Activated CD4-positive, alpha-beta memory T cell treated with anti-CD3 and anti-CD28 coated beads, Interleukin-2, amount 10 ng/mL, durations not matched to agents 7 days and 5 days (primary cell): ENCODE measurements at regions not wholly inside any gene's neighbourhood (a gene's known extent, or its start where the extent isn't known, plus 50 kb on each side); places are given as distances from the start of the nearest gene placed in this dataset.

Source experiments
- CTCF ChIA-PET: fragments of 350-600 bp; sonication (Branson Sonifier 250); formaldehyde crosslinking; loops from one replicate; lab custom pipeline; 2021; ENCODE audit warnings: antibody characterized with exemption, inconsistent platforms; lab: Charles Lee
- POLR2A ChIA-PET: fragments of 350-600 bp; sonication (Branson Sonifier 250); formaldehyde crosslinking; loops from one replicate; lab custom pipeline; 2021; ENCODE audit warnings: antibody characterized with exemption; lab: Charles Lee
- DNase-seq: peaks from one replicate; pipeline ENCODE4 v3.0.0-alpha.2; 2020
- H3K27ac Mint-ChIP-seq: one replicate; pipeline ENCODE4 v1.8.0; 2021; ENCODE audit warnings: mild to moderate bottlenecking, mixed read lengths
- H3K27me3 Mint-ChIP-seq: one replicate; pipeline ENCODE4 v1.8.0; 2021; ENCODE audit warnings: mixed read lengths
- H3K36me3 Mint-ChIP-seq: one replicate; pipeline ENCODE4 v1.8.0; 2021; ENCODE audit warnings: low read depth, mixed read lengths
- H3K4me1 Mint-ChIP-seq: one replicate; pipeline ENCODE4 v1.8.0; 2021; ENCODE audit warnings: mixed read lengths
- H3K4me3 Mint-ChIP-seq: one replicate; pipeline ENCODE4 v1.8.0; 2021; ENCODE audit warnings: mild to moderate bottlenecking, mixed read lengths
- H3K9me3 Mint-ChIP-seq: one replicate; pipeline ENCODE4 v1.8.0; 2021; ENCODE audit warnings: mixed read lengths

- CTCF ChIA-PET = no interaction called here
- POLR2A ChIA-PET = no interaction called here
- no peak for DNase-seq
- Mint-ChIP-seq H3K9me3 (no peaks in the 10 kb centered on the region), H3K4me3 (no peak overlapping the region), H3K36me3 (no peaks in the 10 kb centered on the region), H3K4me1 (no peaks in the 10 kb centered on the region), H3K27me3 (peaks cover 36% of the 10 kb centered on the region), H3K27ac (no peak overlapping the region)
Observed at GRCh38 chr2:219692521-219692920, 65.1 kb downstream of the SLC4A3 start.

- Mint-ChIP-seq H3K27ac (no peak overlapping the region), H3K4me1 (no peaks in the 10 kb centered on the region), H3K4me3 (no peak overlapping the region), H3K36me3 (no peaks in the 10 kb centered on the region), H3K27me3 (peaks cover 44% of the 10 kb centered on the region), H3K9me3 (no peaks in the 10 kb centered on the region)
- CTCF ChIA-PET = no interaction called here
- DNase-seq = no peak
- POLR2A ChIA-PET = no interaction called here
Observed at GRCh38 chr2:219695145-219695709, 67.8 kb downstream of the SLC4A3 start.

GRCh38 chr2:219697811-219698747 is 70.6 kb downstream of the SLC4A3 start:
- DNase-seq = no peak
- H3K27me3 Mint-ChIP-seq = peaks cover 37% of the 10 kb centered on the region
- no peak overlapping the region for H3K27ac Mint-ChIP-seq
- no peaks in the 10 kb centered on the region for H3K4me1 Mint-ChIP-seq
- ChIA-PET CTCF (no interaction called here), POLR2A (no interaction called here)
- H3K4me3 Mint-ChIP-seq = no peak overlapping the region
- H3K9me3 Mint-ChIP-seq = no peaks in the 10 kb centered on the region
- no peaks in the 10 kb centered on the region for H3K36me3 Mint-ChIP-seq

GRCh38 chr2:219698748-219699439 is 71.5 kb downstream of the SLC4A3 start:
- ChIA-PET CTCF (interaction anchor here (1.9 kb wide), 1 partner anchor 9 kb away, joined by 9 read pairs; no protein-coding TSS in a partner anchor), POLR2A (no interaction called here)
- Mint-ChIP-seq H3K36me3 (no peaks in the 10 kb centered on the region), H3K9me3 (no peaks in the 10 kb centered on the region), H3K27me3 (peaks cover 32% of the 10 kb centered on the region), H3K27ac (no peak overlapping the region), H3K4me3 (no peak overlapping the region), H3K4me1 (no peaks in the 10 kb centered on the region)
- no peak for DNase-seq

GRCh38 chr2:219699440-219699821 is 72.0 kb downstream of the SLC4A3 start:
- Mint-ChIP-seq H3K36me3 (no peaks in the 10 kb centered on the region), H3K4me3 (no peak overlapping the region), H3K9me3 (no peaks in the 10 kb centered on the region), H3K27ac (no peak overlapping the region), H3K27me3 (peaks cover 28% of the 10 kb centered on the region), H3K4me1 (no peaks in the 10 kb centered on the region)
- ChIA-PET CTCF (interaction anchor here (1.9 kb wide), 1 partner anchor 9 kb away, joined by 9 read pairs; no protein-coding TSS in a partner anchor), POLR2A (no interaction called here)
- DNase-seq = no peak

GRCh38 chr2:219701847-219702634 is 74.6 kb downstream of the SLC4A3 start:
- no peak for DNase-seq
- Mint-ChIP-seq H3K36me3 (no peaks in the 10 kb centered on the region), H3K27me3 (peaks cover 17% of the 10 kb centered on the region), H3K9me3 (no peaks in the 10 kb centered on the region), H3K4me3 (no peak overlapping the region), H3K27ac (no peak overlapping the region), H3K4me1 (no peaks in the 10 kb centered on the region)
- ChIA-PET CTCF (interaction anchor here (1.3 kb wide), 1 partner anchor 12 kb away, joined by 3 read pairs; no protein-coding TSS in a partner anchor), POLR2A (no interaction called here)

- Mint-ChIP-seq H3K4me1 (no peaks in the 10 kb centered on the region), H3K36me3 (no peaks in the 10 kb centered on the region), H3K4me3 (no peak overlapping the region), H3K27ac (no peak overlapping the region), H3K27me3 (peaks cover 11% of the 10 kb centered on the region), H3K9me3 (no peaks in the 10 kb centered on the region)
- DNase-seq = no peak
- ChIA-PET POLR2A (no interaction called here), CTCF (interaction anchor here (1.3 kb wide), 1 partner anchor 13 kb away, joined by 3 read pairs; no protein-coding TSS in a partner anchor)
Observed at GRCh38 chr2:219702796-219703545, 75.5 kb downstream of the SLC4A3 start.

- Mint-ChIP-seq H3K36me3 (no peaks in the 10 kb centered on the region), H3K27me3 (peaks cover 6% of the 10 kb centered on the region)
- POLR2A ChIA-PET = no interaction called here
Observed at GRCh38 chr2:219704878-219705277, 77.4 kb downstream of the SLC4A3 start.

GRCh38 chr2:219706823-219707281 is 79.4 kb downstream of the SLC4A3 start:
- no peak for DNase-seq
- POLR2A ChIA-PET = no interaction called here
- Mint-ChIP-seq H3K9me3 (no peaks in the 10 kb centered on the region), H3K4me3 (no peak overlapping the region), H3K4me1 (no peaks in the 10 kb centered on the region), H3K36me3 (no peaks in the 10 kb centered on the region), H3K27me3 (peaks cover 4% of the 10 kb centered on the region), H3K27ac (no peak overlapping the region)
- CTCF ChIA-PET = no interaction called here

More at GRCh38 chr2:219704878-219705277, 77.4 kb downstream of the SLC4A3 start:
- no peaks in the 10 kb centered on the region for H3K9me3 Mint-ChIP-seq
- H3K4me1 Mint-ChIP-seq = no peaks in the 10 kb centered on the region
- H3K27ac Mint-ChIP-seq = no peak overlapping the region
- H3K4me3 Mint-ChIP-seq = no peak overlapping the region
- DNase-seq = no peak
- CTCF ChIA-PET = interaction anchor here (1.3 kb wide), 1 partner anchor 15 kb away, joined by 4 read pairs; no protein-coding TSS in a partner anchor

- Mint-ChIP-seq H3K4me3 (no peak overlapping the region), H3K27ac (no peak overlapping the region), H3K4me1 (no peaks in the 10 kb centered on the region), H3K9me3 (no peaks in the 10 kb centered on the region), H3K27me3 (peaks cover 4% of the 10 kb centered on the region), H3K36me3 (no peaks in the 10 kb centered on the region)
- POLR2A ChIA-PET = no interaction called here
- no peak for DNase-seq
- CTCF ChIA-PET = interaction anchor here (1.4 kb wide), 1 partner anchor 18 kb away, joined by 4 read pairs; no protein-coding TSS in a partner anchor
Observed at GRCh38 chr2:219707496-219708285, 80.3 kb downstream of the SLC4A3 start.

- CTCF ChIA-PET = no interaction called here
- H3K36me3 Mint-ChIP-seq = no peaks in the 10 kb centered on the region
Observed at GRCh38 chr2:219709331-219709761, 81.9 kb downstream of the SLC4A3 start.

More at GRCh38 chr2:219709331-219709761, 81.9 kb downstream of the SLC4A3 start:
- no peak overlapping the region for H3K27ac Mint-ChIP-seq
- no peak for DNase-seq
- no peak overlapping the region for H3K4me3 Mint-ChIP-seq
- H3K27me3 Mint-ChIP-seq = peaks cover 4% of the 10 kb centered on the region
- POLR2A ChIA-PET = no interaction called here
- H3K9me3 Mint-ChIP-seq = no peaks in the 10 kb centered on the region
- H3K4me1 Mint-ChIP-seq = no peaks in the 10 kb centered on the region
